GM12872 (cell line): ENCODE measurements at regions not wholly inside any gene's neighbourhood (a gene's known extent, or its start where the extent isn't known, plus 50 kb on each side); places are given as distances from the start of the nearest gene placed in this dataset.

ENCODE experiments used
- CTCF ChIP-seq: IDR thresholded peaks from 3 replicates; pipeline ENCODE4 v1.5.1; 2011; ENCODE audit warnings: low read depth, mild to moderate bottlenecking, low read length, moderate library complexity; ENCODE audit not compliant: insufficient read depth

- TF ChIP-seq CTCF: no peak
Measured at GRCh38 chr6:81988446-81988845, 236.0 kb upstream of the TENT5A start.

- no peak for TF ChIP-seq CTCF
Measured at GRCh38 chr6:81987293-81987692, 234.8 kb upstream of the TENT5A start.

- no peak for TF ChIP-seq CTCF
Measured at GRCh38 chr6:81985191-81985590, 232.7 kb upstream of the TENT5A start.

GRCh38 chr6:81984599-81984998 lies 232.1 kb upstream of the TENT5A start:
- no peak for TF ChIP-seq CTCF

GRCh38 chr6:81981812-81982211 lies 229.3 kb upstream of the TENT5A start:
- no peak for TF ChIP-seq CTCF

- TF ChIP-seq CTCF: no peak
Measured at GRCh38 chr6:81979767-81980166, 227.3 kb upstream of the TENT5A start.

GRCh38 chr6:81979329-81979728 lies 226.8 kb upstream of the TENT5A start:
- TF ChIP-seq CTCF: no peak

GRCh38 chr6:81978230-81978629 lies 225.7 kb upstream of the TENT5A start:
- no peak for TF ChIP-seq CTCF
